C4-2B (cell line): ENCODE measurements at regions not wholly inside any gene's neighbourhood (a gene's known extent, or its start where the extent isn't known, plus 50 kb on each side); places are given as distances from the start of the nearest gene placed in this dataset.

Experiments
- CTCF ChIP-seq: fragments of 450-650 bp; conservative IDR thresholded peaks from 2 replicates; pipeline ENCODE4 v1.5.1; 2017; ENCODE audit warnings: mild to moderate bottlenecking
- ZFX ChIP-seq: fragments of 450-650 bp; IDR thresholded peaks from 2 replicates; pipeline ENCODE4 v1.6.1; 2017

GRCh38 chr1:191897134-191897533, 261.1 kb upstream of the RGS18 start:
- TF ChIP-seq CTCF (no peak), ZFX (no peak)
